HG02981 (cell line): ENCODE measurements at regions not wholly inside any gene's neighbourhood (a gene's known extent, or its start where the extent isn't known, plus 50 kb on each side); places are given as distances from the start of the nearest gene placed in this dataset.
"Not testable (repeated sequence)": the region's sequence is repeated elsewhere in the genome, so short reads cannot be mapped to it uniquely, and the experiment has no call there.

ENCODE experiments used
- ATAC-seq: cut with Tn5 transposase; IDR thresholded peaks from one replicate; pipeline ENCODE4 v1.9.1; 2021; ENCODE audit warnings: mild to moderate bottlenecking, moderate library complexity; ENCODE audit not compliant: unreplicated experiment

- no peak for ATAC-seq
These were observed 73.9 kb downstream of the RMI1 start for GRCh38 chr9:84054341-84055010.

- no peak for ATAC-seq
These were observed 77.1 kb downstream of the RMI1 start for GRCh38 chr9:84057662-84058061.

- no peak for ATAC-seq
These were observed 79.3 kb downstream of the RMI1 start for GRCh38 chr9:84059936-84060335.

GRCh38 chr9:84061613-84062193 is 81.1 kb downstream of the RMI1 start:
- ATAC-seq: no peak

- no peak for ATAC-seq
These were observed 81.9 kb downstream of the RMI1 start for GRCh38 chr9:84062538-84062937.

- no peak for ATAC-seq
These were observed 87.2 kb downstream of the RMI1 start for GRCh38 chr9:84067821-84068220.

- no peak for ATAC-seq
These were observed 88.3 kb downstream of the RMI1 start for GRCh38 chr9:84068872-84069271.

GRCh38 chr9:84070590-84070989 is 90.0 kb downstream of the RMI1 start:
- ATAC-seq: no peak

- ATAC-seq: no peak
These were observed 92.1 kb downstream of the RMI1 start for GRCh38 chr9:84072621-84073180.

GRCh38 chr9:84075004-84075403 is 94.4 kb downstream of the RMI1 start:
- ATAC-seq: no peak

- no peak for ATAC-seq
These were observed 95.8 kb downstream of the RMI1 start for GRCh38 chr9:84076384-84076783.

- ATAC-seq: not testable (repeated sequence)
These were observed 97.2 kb downstream of the RMI1 start for GRCh38 chr9:84077816-84078215.

- ATAC-seq: no peak
These were observed 99.4 kb downstream of the RMI1 start for GRCh38 chr9:84079994-84080393.

- no peak for ATAC-seq
These were observed 121.5 kb downstream of the RMI1 start for GRCh38 chr9:84101964-84102632.

GRCh38 chr9:84103651-84104377 is 123.2 kb downstream of the RMI1 start:
- ATAC-seq: no peak

- ATAC-seq: no peak
These were observed 126.5 kb downstream of the RMI1 start for GRCh38 chr9:84107081-84107480.

- ATAC-seq: no peak
These were observed 127.4 kb downstream of the RMI1 start for GRCh38 chr9:84107995-84108394.

GRCh38 chr9:84111726-84112125 is 131.1 kb downstream of the RMI1 start:
- no peak for ATAC-seq

- ATAC-seq: no peak
These were observed 141.5 kb downstream of the RMI1 start for GRCh38 chr9:84121991-84122523.

- ATAC-seq: no peak
These were observed 142.0 kb downstream of the RMI1 start for GRCh38 chr9:84122572-84122971.
